Left ventricle myocardium superior (tissue), 1 donor: ENCODE measurements at regions not wholly inside any gene's neighbourhood (a gene's known extent, or its start where the extent isn't known, plus 50 kb on each side); places are given as distances from the start of the nearest gene placed in this dataset.

Source experiments
- ATAC-seq: fragments of 200-7000 bp; cut with Tn5 transposase; one replicate; pipeline ENCODE4 v1.9.1; 2020; ENCODE audit warnings: mild to moderate bottlenecking, moderate library complexity
- DNase-seq: peaks from one replicate; pipeline ENCODE4 v3.0.0-alpha.2; 2020
- intact Hi-C: fragments of 100-400 bp; cut with micrococcal nuclease; formaldehyde crosslinking; loops from one replicate; pipeline ENCODE4 v1.11.0; 2022
- donor health status: DM: no; HTN: yes; CAD: no; lungs with severe emphysema.

GRCh38 chr17:13770702-13771101 lies 169.0 kb upstream of the HS3ST3A1 start:
- DNase-seq: no peak
- ATAC-seq: no peak
- intact Hi-C loops: no loop called here

- intact Hi-C loops: no loop called here
- ATAC-seq (no peak), DNase-seq (no peak)
Measured at GRCh38 chr17:13775450-13775849, 173.7 kb upstream of the HS3ST3A1 start.

- intact Hi-C loops: no loop called here
- peak; percentile 34 for DNase-seq
- ATAC-seq: peak; percentile 95
Measured at GRCh38 chr17:13776027-13776551, 174.4 kb upstream of the HS3ST3A1 start.

- ATAC-seq (no peak), DNase-seq (no peak)
- intact Hi-C loops: no loop called here
Measured at GRCh38 chr17:13777003-13777402, 175.3 kb upstream of the HS3ST3A1 start.

- intact Hi-C loops: no loop called here
- no peak for DNase-seq
- no peak for ATAC-seq
Measured at GRCh38 chr17:13784434-13785095, 182.8 kb upstream of the HS3ST3A1 start.

GRCh38 chr17:13785981-13786598 lies 184.4 kb upstream of the HS3ST3A1 start:
- ATAC-seq (no peak), DNase-seq (no peak)
- intact Hi-C loops: no loop called here

- no peak for ATAC-seq
Measured at GRCh38 chr17:13787636-13788035, 185.9 kb upstream of the HS3ST3A1 start.

GRCh38 chr17:13788385-13788784 lies 186.7 kb upstream of the HS3ST3A1 start:
- intact Hi-C loops: no loop called here
- peak; percentile 66 for ATAC-seq
- no peak for DNase-seq

More at GRCh38 chr17:13787636-13788035, 185.9 kb upstream of the HS3ST3A1 start:
- no peak for DNase-seq
- intact Hi-C loops: no loop called here

- DNase-seq (no peak), ATAC-seq (peak; percentile 97)
- intact Hi-C loops: loop anchor here (10.0 kb wide), 1 partner anchor 148 kb away; no protein-coding TSS in a partner anchor
Measured at GRCh38 chr17:13792314-13792713, 190.6 kb upstream of the HS3ST3A1 start.

GRCh38 chr17:13793951-13794350 lies 192.2 kb upstream of the HS3ST3A1 start:
- intact Hi-C loops: loop anchor here (10.0 kb wide), 1 partner anchor 149 kb away; no protein-coding TSS in a partner anchor
- ATAC-seq (no peak), DNase-seq (no peak)

GRCh38 chr17:13797863-13798262 lies 196.1 kb upstream of the HS3ST3A1 start:
- no peak for DNase-seq
- intact Hi-C loops: loop anchor here (10.0 kb wide), 1 partner anchor 153 kb away; no protein-coding TSS in a partner anchor
- no peak for ATAC-seq

GRCh38 chr17:13806092-13806491 lies 204.4 kb upstream of the HS3ST3A1 start:
- DNase-seq: no peak
- ATAC-seq: no peak
- intact Hi-C loops: no loop called here

GRCh38 chr17:13807103-13807502 lies 205.4 kb upstream of the HS3ST3A1 start:
- DNase-seq (no peak), ATAC-seq (no peak)
- intact Hi-C loops: no loop called here

- ATAC-seq: no peak
- intact Hi-C loops: no loop called here
Measured at GRCh38 chr17:13812350-13812749, 210.6 kb upstream of the HS3ST3A1 start.

GRCh38 chr17:13813347-13814240 lies 211.9 kb upstream of the HS3ST3A1 start:
- no peak for ATAC-seq
- no peak for DNase-seq
- intact Hi-C loops: no loop called here

More at GRCh38 chr17:13812350-13812749, 210.6 kb upstream of the HS3ST3A1 start:
- no peak for DNase-seq

- ATAC-seq: no peak
- DNase-seq: no peak
- intact Hi-C loops: no loop called here
Measured at GRCh38 chr17:13822700-13823099, 221.0 kb upstream of the HS3ST3A1 start.

- intact Hi-C loops: no loop called here
- ATAC-seq (no peak), DNase-seq (no peak)
Measured at GRCh38 chr17:13825526-13826040, 223.9 kb upstream of the HS3ST3A1 start.

GRCh38 chr17:13827118-13827517 lies 225.4 kb upstream of the HS3ST3A1 start:
- ATAC-seq (no peak), DNase-seq (no peak)
- intact Hi-C loops: no loop called here

- intact Hi-C loops: no loop called here
- no peak for DNase-seq
- ATAC-seq: no peak
Measured at GRCh38 chr17:13833921-13834320, 232.2 kb upstream of the HS3ST3A1 start.
